Spleen (tissue), 7 donors: ENCODE measurements at regions not wholly inside any gene's neighbourhood (a gene's known extent, or its start where the extent isn't known, plus 50 kb on each side); places are given as distances from the start of the nearest gene placed in this dataset.

Experiments
- CTCF ChIP-seq, 11 experiments: fragments of 200-600 bp in 7 of 11; fragments of 450-650 bp in 4 of 11; sonication (generic) in 4 of 11; IDR thresholded peaks in 8 of 11; conservative IDR thresholded peaks in 3 of 11; 1 replicate in 7 of 11; 2 replicates in 4 of 11; pipeline versions ENCODE4 v1.4.0 to v1.8.0; 2016 to 2021; ENCODE audit warnings: antibody characterized with exemption in 11 of 11, inconsistent platforms in 4 of 11, mild to moderate bottlenecking in 1 of 11
- POLR2A ChIP-seq, 3 donors: fragments of 450-650 bp; IDR thresholded peaks; one replicate each; pipeline ENCODE4 v1.5.1; 2017; ENCODE audit warnings: antibody characterized with exemption in 3 of 3, mild to moderate bottlenecking in 1 of 3
- donor health status: DM: no; HTN: no; CAD: no; lungs with moderate emphysema.
- donor health status: DM: no; HTN: no; CAD: no.
- donor health status: DM: no; HTN: no; CAD: no.

GRCh38 chr4:58962424-58962823 is 1852.2 kb upstream of the IGFBP7 start:
- TF ChIP-seq POLR2A (IDR thresholded peaks at IDR 0.05), result no peak
- no peak for TF ChIP-seq CTCF (IDR thresholded peaks at IDR 0.05 in 8 of 11, conservative IDR thresholded peaks at IDR 0.05 in 3 of 11)
